Activated CD8-positive, alpha-beta T cell treated with anti-CD3 and anti-CD28 coated beads, Interleukin-2, amount 10 ng/mL, durations not matched to agents 7 days and 5 days (primary cell): ENCODE measurements at regions not wholly inside any gene's neighbourhood (a gene's known extent, or its start where the extent isn't known, plus 50 kb on each side); places are given as distances from the start of the nearest gene placed in this dataset.
"Not testable (repeated sequence)": the region's sequence is repeated elsewhere in the genome, so short reads cannot be mapped to it uniquely, and the experiment has no call there.

Source experiments
- ATAC-seq: fragments of 150-1000 bp; cut with Tn5 transposase; one replicate; pipeline ENCODE4 v1.10.0; 2021; ENCODE audit warnings: moderate library complexity
- CTCF ChIA-PET: fragments of 350-600 bp; sonication (Branson Sonifier 250); formaldehyde crosslinking; loops from one replicate; lab custom pipeline; 2021; ENCODE audit warnings: antibody characterized with exemption; lab: Charles Lee
- POLR2A ChIA-PET: fragments of 350-600 bp; sonication (Branson Sonifier 250); formaldehyde crosslinking; loops from one replicate; lab custom pipeline; 2021; ENCODE audit warnings: antibody characterized with exemption; lab: Charles Lee
- DNase-seq: peaks from one replicate; pipeline ENCODE4 v3.0.0-alpha.2; 2020
- H3K27ac Mint-ChIP-seq: one replicate; pipeline ENCODE4 v1.8.0; 2021; ENCODE audit warnings: mild to moderate bottlenecking, mixed read lengths
- H3K27me3 Mint-ChIP-seq: one replicate; pipeline ENCODE4 v1.8.0; 2021; ENCODE audit warnings: low read depth, mixed read lengths
- H3K36me3 Mint-ChIP-seq: one replicate; pipeline ENCODE4 v1.8.0; 2021; ENCODE audit warnings: low read depth, mixed read lengths
- H3K4me1 Mint-ChIP-seq: one replicate; pipeline ENCODE4 v1.8.0; 2021; ENCODE audit warnings: low read depth, mixed read lengths
- H3K4me3 Mint-ChIP-seq: one replicate; pipeline ENCODE4 v1.8.0; 2021; ENCODE audit warnings: mild to moderate bottlenecking, mixed read lengths
- H3K9me3 Mint-ChIP-seq: one replicate; pipeline ENCODE4 v1.8.0; 2022; ENCODE audit warnings: mixed read lengths; ENCODE audit not compliant: insufficient read depth

DNA sequence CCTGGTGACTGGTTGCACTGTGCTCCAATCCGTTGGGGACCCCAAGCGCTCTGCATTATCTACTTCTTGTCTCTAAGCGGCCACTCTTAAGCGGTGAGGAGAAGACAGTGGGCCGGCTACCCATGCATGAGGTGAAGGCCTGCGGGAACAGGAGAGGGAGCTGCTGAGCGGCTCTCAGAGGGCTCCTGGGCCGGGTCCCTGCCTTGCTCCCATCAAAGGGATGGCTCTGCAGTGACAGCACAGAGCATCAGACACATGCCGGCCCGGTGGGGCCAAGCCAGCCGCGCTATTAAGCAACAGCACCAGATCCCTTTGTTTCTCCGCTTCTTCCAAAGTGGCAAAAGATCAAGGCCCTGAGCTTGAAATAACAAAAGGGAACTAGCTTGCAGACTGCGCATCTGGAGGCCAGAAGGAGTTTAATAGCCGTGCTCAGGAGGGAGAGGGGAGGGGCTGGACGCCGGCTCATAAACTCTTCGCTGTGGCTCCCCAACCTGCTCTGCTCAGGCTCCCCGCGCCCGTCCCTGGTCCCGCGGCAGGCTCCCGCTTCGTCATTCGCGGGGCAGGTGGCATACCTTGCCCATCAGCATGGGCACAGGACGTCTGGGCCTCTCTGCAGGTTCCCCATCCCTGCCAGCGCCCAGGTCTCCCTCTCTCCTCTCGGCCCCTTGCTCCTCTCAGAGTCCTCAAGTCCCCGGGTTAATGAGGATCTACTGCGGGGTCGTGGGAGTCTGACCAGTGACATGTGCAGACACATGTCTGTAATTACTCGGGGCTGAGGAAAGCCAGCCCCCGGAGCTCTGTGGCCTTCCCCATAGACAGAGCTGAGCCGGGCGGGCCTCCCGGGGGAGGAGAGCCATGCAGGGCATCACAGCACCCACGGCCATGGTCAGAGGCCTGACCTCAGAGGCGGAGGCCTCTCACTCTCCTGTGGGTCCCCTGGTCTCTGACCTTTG lies 96.7 kb downstream of the ASB1 start:
- Mint-ChIP-seq H3K27me3 (no peaks in the 10 kb centered on the region), H3K36me3 (no peaks in the 10 kb centered on the region), H3K9me3 (no peaks in the 10 kb centered on the region), H3K4me1 (no peaks in the 10 kb centered on the region), H3K27ac (no peak overlapping the region), H3K4me3 (no peak overlapping the region)
- ChIA-PET CTCF (interaction anchor here (1.0 kb wide), 1 partner anchor 55 kb away, joined by 3 read pairs; no protein-coding TSS in a partner anchor), POLR2A (interaction anchor here (0.8 kb wide), 1 partner anchor 45 kb away, joined by 4 read pairs; no protein-coding TSS in a partner anchor)
- DNase-seq: no peak
- ATAC-seq: no peak

GRCh38 chr2:238524426-238524983 lies 97.8 kb downstream of the ASB1 start:
- ChIA-PET POLR2A (no interaction called here), CTCF (interaction anchor here (0.7 to 1.2 kb wide), 3 partner anchors 11 to 301 kb away, joined by 3 to 4 read pairs (median 3); no protein-coding TSS in a partner anchor)
- H3K9me3 Mint-ChIP-seq: no peaks in the 10 kb centered on the region
- H3K4me1 Mint-ChIP-seq: no peaks in the 10 kb centered on the region
- no peak for DNase-seq
- no peak for ATAC-seq
- H3K27me3 Mint-ChIP-seq: no peaks in the 10 kb centered on the region
- no peaks in the 10 kb centered on the region for H3K36me3 Mint-ChIP-seq
- no peak overlapping the region for H3K27ac Mint-ChIP-seq
- no peak overlapping the region for H3K4me3 Mint-ChIP-seq

GRCh38 chr2:238525990-238526389 lies 99.3 kb downstream of the ASB1 start:
- no peak for ATAC-seq
- Mint-ChIP-seq H3K4me1 (no peaks in the 10 kb centered on the region), H3K27me3 (no peaks in the 10 kb centered on the region), H3K9me3 (peaks cover 1% of the 10 kb centered on the region), H3K36me3 (no peaks in the 10 kb centered on the region), H3K4me3 (no peak overlapping the region), H3K27ac (no peak overlapping the region)
- no peak for DNase-seq
- ChIA-PET POLR2A (no interaction called here), CTCF (no interaction called here)

DNA sequence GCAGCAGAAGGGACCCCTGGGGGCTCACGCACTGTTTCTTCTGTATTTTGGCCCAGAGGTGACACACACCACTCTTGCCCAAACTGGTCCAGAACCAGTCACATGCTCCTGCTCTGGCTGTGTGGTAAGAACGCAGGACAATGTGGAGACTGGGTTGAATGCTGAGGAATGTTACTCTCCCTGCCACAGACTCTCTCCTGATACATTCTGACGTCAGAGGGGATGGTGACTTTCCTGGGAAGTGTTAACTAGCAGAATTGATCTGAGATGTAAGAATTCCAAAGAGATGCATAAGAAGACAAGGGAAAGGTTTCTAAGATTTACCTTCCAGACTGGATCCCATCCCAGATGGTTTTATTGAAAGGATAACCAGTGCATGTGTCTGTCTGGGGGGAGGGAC lies 100.8 kb downstream of the ASB1 start:
- no peaks in the 10 kb centered on the region for H3K36me3 Mint-ChIP-seq
- ChIA-PET POLR2A (interaction anchor here (0.6 kb wide), 1 partner anchor 205 kb away, joined by 3 read pairs; no protein-coding TSS in a partner anchor), CTCF (no interaction called here)
- no peaks in the 10 kb centered on the region for H3K27me3 Mint-ChIP-seq
- H3K9me3 Mint-ChIP-seq: peaks cover 13% of the 10 kb centered on the region
- ATAC-seq (no peak), DNase-seq (no peak)
- H3K27ac Mint-ChIP-seq: no peak overlapping the region
- H3K4me1 Mint-ChIP-seq: no peaks in the 10 kb centered on the region
- no peak overlapping the region for H3K4me3 Mint-ChIP-seq

GRCh38 chr2:238528953-238529781 lies 102.4 kb downstream of the ASB1 start:
- DNase-seq (no peak), ATAC-seq (no peak)
- ChIA-PET CTCF (no interaction called here), POLR2A (no interaction called here)
- Mint-ChIP-seq H3K9me3 (peaks cover 13% of the 10 kb centered on the region), H3K36me3 (no peaks in the 10 kb centered on the region), H3K4me3 (no peak overlapping the region), H3K27ac (no peak overlapping the region), H3K27me3 (no peaks in the 10 kb centered on the region), H3K4me1 (no peaks in the 10 kb centered on the region)

- H3K36me3 Mint-ChIP-seq, CTCF ChIA-PET, H3K4me3 Mint-ChIP-seq, H3K27ac Mint-ChIP-seq, POLR2A ChIA-PET, H3K4me1 Mint-ChIP-seq, ATAC-seq, DNase-seq, H3K27me3 Mint-ChIP-seq: not testable (repeated sequence)
- H3K9me3 Mint-ChIP-seq: peaks cover 13% of the 10 kb centered on the region
These were observed 104.4 kb downstream of the ASB1 start for GRCh38 chr2:238531017-238531645.

DNA sequence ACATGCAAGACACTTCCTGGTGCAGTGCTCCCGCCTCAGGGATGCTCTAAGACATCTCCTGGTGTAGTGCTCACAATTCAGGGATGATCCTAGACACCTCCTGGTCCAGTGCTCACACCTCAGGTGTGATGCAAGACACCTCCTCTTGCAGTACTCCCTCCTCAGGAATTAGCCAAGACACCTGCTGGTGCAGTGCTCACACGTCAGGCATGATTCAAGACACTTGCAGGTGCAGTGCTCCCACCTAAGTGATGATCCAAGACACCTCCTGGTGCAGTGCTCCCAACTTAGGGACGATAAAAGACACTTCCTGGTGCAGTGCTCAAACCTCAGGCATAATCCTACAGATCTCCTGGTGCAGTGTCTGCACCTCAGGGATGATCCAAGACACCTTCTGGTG lies 117.0 kb downstream of the ASB1 start:
- POLR2A ChIA-PET, H3K4me1 Mint-ChIP-seq, H3K36me3 Mint-ChIP-seq, H3K9me3 Mint-ChIP-seq, H3K27me3 Mint-ChIP-seq, H3K27ac Mint-ChIP-seq, ATAC-seq, DNase-seq, CTCF ChIA-PET, H3K4me3 Mint-ChIP-seq: not testable (repeated sequence)

GRCh38 chr2:238548902-238549462 lies 122.3 kb downstream of the ASB1 start:
- ChIA-PET CTCF (no interaction called here), POLR2A (no interaction called here)
- Mint-ChIP-seq H3K36me3 (no peaks in the 10 kb centered on the region), H3K4me3 (no peak overlapping the region), H3K9me3 (peaks cover 3% of the 10 kb centered on the region), H3K4me1 (no peaks in the 10 kb centered on the region), H3K27me3 (peaks cover 4% of the 10 kb centered on the region), H3K27ac (no peak overlapping the region)
- DNase-seq (no peak), ATAC-seq (no peak)

GRCh38 chr2:238549866-238550265 lies 123.1 kb downstream of the ASB1 start:
- H3K36me3 Mint-ChIP-seq: no peaks in the 10 kb centered on the region
- ChIA-PET POLR2A (no interaction called here), CTCF (no interaction called here)
- no peaks in the 10 kb centered on the region for H3K4me1 Mint-ChIP-seq
- ATAC-seq (no peak), DNase-seq (no peak)
- H3K9me3 Mint-ChIP-seq: peaks cover 3% of the 10 kb centered on the region
- H3K27ac Mint-ChIP-seq: no peak overlapping the region
- no peak overlapping the region for H3K4me3 Mint-ChIP-seq
- H3K27me3 Mint-ChIP-seq: peaks cover 4% of the 10 kb centered on the region

DNA sequence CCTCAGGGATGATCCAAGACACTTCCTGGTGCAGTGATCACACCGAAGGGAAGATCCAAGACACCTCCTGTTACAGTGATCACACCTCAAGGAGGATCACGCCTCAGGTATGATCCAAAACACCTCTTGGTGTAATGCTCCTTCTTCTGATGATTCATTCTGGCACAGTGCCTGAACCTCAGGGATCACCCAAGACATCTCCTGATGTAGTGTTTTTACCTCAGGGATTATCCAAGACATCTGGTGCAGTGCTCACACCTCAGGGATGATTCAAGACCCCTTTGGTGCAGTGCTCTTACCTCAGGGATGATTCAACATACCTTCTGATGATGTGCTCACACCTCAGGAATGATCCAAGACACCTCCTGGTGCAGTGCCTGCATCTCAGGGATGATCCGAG lies 124.4 kb downstream of the ASB1 start:
- Mint-ChIP-seq H3K27ac (no peak overlapping the region), H3K27me3 (peaks cover 7% of the 10 kb centered on the region), H3K36me3 (no peaks in the 10 kb centered on the region), H3K4me3 (no peak overlapping the region), H3K4me1 (no peaks in the 10 kb centered on the region), H3K9me3 (peaks cover 3% of the 10 kb centered on the region)
- POLR2A ChIA-PET: no interaction called here
- no peak for DNase-seq
- CTCF ChIA-PET: no interaction called here
- ATAC-seq: no peak

- POLR2A ChIA-PET: no interaction called here
- Mint-ChIP-seq H3K27me3 (peaks cover 7% of the 10 kb centered on the region), H3K4me3 (no peak overlapping the region), H3K9me3 (peaks cover 3% of the 10 kb centered on the region), H3K36me3 (no peaks in the 10 kb centered on the region), H3K27ac (no peak overlapping the region), H3K4me1 (no peaks in the 10 kb centered on the region)
- DNase-seq (no peak), ATAC-seq (no peak)
- CTCF ChIA-PET: no interaction called here
These were observed 125.5 kb downstream of the ASB1 start for GRCh38 chr2:238552226-238552625.
